GM21360 (cell line): ENCODE measurements at regions not wholly inside any gene's neighbourhood (a gene's known extent, or its start where the extent isn't known, plus 50 kb on each side); places are given as distances from the start of the nearest gene placed in this dataset.

Experiments
- ATAC-seq: cut with Tn5 transposase; IDR thresholded peaks from one replicate; pipeline ENCODE4 v1.9.1; 2021; ENCODE audit warnings: mild to moderate bottlenecking, moderate library complexity; ENCODE audit not compliant: unreplicated experiment

DNA sequence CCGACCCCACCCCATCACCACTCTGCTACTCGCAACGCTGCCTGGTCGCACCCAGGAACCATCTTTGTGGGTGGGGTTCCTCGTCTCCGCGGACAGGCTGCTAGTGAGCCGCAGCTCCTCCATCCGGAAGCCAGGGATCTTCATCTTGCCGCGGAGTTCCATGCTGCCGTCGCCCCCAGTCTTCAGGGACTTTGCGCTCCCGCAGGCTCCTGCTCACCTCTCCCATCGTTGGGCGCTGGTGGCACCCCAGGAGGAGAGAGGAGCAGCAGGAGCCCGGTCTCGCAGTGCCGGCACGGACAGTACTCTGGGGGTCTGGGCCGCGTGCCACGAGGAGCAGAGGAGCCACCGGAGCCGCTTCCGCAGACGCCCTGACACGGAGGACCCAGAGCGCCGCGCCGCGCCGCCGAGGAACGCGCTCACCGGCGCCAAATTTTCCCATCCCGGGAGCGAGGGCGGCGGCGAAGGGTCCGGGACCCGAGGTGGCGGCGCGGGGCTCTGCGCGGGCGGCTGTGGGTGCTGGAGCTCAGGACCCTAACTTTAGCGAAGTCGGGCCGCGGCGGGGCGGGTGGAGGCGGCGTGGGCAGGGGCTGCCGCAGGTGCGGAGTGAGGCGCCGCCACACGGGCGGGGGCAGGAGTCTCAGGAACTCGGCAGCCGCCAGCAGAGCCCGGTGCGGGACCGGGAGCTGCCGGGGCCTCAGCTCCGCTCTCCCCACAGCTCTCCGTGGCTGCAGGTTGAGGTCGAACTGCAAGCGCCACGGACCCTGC lies 750.1 kb upstream of the SORCS1 start:
- ATAC-seq: no peak

GRCh38 chr10:107913317-107914294 lies 749.1 kb upstream of the SORCS1 start:
- no peak for ATAC-seq

GRCh38 chr10:107901076-107901475 lies 736.6 kb upstream of the SORCS1 start:
- no peak for ATAC-seq

DNA sequence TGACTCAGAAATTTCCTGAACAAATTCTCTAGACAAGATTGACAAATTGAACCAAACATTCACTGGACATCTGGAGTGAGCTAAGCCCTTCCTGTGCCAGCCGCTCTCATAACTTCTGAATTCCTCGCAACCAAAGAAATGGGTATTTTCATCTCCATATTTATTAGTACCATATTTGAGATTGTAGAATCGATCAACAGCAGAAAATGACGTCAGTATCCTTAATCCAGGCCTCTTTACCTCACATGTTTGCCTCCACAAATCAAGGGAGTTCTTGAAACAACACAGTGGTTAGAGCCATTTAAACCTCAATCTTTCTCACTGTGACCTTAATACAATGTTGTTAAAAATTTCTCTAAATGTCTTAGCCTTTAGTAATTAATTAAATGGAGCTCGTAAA lies 735.6 kb upstream of the SORCS1 start:
- ATAC-seq: no peak

GRCh38 chr10:107899502-107900062 lies 735.1 kb upstream of the SORCS1 start:
- no peak for ATAC-seq

GRCh38 chr10:107899075-107899474 lies 734.6 kb upstream of the SORCS1 start:
- ATAC-seq: no peak

DNA sequence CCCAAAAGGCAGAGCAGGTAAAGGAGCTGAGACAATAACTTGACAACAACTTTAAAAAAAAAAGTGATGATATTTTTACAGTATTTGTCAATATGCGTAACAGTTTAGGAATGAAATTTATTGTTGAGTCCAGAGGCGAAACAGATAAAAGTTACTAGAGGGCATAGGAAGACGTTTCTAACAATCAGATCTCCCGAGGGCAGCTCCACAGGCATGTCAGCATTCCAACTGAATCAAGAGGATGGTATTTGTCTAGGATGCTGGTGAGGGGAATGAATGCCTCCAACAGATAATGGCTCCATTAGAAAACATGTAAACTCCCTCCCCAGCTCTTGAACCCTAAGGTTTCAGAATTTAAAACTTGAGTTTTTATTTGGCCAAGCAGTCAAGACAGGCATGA lies 733.9 kb upstream of the SORCS1 start:
- no peak for ATAC-seq

- no peak for ATAC-seq
Observed at GRCh38 chr10:107894516-107894915, 730.0 kb upstream of the SORCS1 start.

DNA sequence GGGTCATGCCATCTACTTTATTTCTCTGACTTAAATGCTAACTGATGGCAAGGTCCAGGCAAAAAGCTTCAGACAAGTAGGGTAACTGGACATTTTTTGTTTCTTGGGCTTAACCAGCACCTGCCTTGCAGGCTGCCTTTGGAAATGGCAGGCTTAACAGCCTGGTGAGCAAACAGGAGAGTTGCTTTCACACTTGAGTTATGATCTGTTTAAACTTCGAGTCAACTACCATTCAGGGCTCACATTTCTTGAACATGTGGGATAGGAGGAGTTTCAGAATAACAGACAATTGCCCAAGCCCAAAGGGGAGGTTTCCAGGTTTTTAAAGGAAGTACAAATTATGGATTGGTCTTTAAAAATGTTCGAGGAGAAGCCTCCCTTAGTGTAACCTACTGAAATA lies 724.6 kb upstream of the SORCS1 start:
- ATAC-seq: no peak

- ATAC-seq: no peak
Observed at GRCh38 chr10:107880185-107880584, 715.7 kb upstream of the SORCS1 start.

- no peak for ATAC-seq
Observed at GRCh38 chr10:107873007-107873406, 708.5 kb upstream of the SORCS1 start.

DNA sequence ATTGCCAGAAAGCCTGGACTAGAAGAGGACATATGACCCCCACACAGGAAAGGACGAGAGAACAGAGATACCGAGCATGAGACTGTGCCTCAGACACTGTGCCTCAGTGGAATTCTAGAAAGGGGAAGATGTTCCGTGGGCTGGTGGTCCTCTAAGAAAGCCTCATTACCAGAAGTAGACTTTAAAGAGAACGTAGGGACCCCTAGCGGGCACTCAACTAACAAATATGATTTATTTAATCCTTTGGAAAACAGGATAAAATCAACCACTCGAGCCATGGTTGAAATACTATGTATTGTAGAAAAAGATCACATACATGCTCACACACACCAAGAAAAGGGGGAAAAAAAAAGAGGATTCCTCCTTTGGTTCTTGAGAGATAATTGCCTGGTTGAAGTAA lies 701.2 kb upstream of the SORCS1 start:
- no peak for ATAC-seq

- ATAC-seq: no peak
Observed at GRCh38 chr10:107859065-107859464, 694.6 kb upstream of the SORCS1 start.

DNA sequence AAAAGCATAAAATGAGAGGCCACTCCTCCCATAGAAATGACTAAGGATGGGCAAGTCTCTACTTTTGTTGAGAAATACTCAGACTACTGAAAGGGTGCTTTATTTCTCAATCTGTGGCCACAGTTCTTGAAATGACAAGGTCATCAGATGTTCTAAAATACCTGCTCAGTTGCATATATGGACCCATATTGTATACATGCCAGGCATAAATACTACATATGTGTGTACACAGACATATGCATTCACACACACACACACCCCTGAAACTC lies 691.5 kb upstream of the SORCS1 start:
- ATAC-seq: no peak

DNA sequence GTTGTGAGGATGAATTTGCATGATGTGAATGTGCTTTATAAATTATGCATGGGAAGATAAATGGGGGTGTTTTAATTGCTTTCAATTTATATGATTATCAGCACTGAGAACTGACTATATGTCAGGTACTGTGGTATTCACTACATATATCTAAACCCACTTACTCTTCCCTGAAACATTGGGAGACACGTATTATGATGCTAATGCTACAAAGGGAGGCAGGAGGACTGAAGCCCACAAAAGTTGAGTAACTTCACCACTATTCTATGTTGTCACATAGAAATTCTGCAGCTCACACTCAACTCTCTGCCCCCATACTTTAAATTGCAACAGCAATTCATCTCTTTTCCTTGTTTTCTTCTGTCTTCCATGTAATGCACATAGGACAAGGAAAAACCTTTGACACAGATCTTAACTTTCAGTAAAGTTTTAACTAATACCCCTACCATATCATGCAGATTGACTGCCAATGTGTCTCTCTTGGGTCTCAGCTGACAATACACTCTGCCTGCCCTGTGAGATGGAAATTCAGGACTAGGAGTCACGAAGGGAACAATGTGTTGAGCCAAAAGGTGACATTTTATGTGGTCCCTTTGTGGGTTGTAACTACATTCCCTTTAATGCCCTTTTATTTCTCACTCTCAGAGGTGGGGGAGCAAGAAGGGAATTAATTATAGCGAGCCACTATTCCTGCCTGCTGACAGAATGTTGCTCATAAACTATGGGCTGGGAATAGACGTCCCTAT lies 691.0 kb upstream of the SORCS1 start:
- no peak for ATAC-seq

- ATAC-seq: no peak
Observed at GRCh38 chr10:107848726-107849360, 684.3 kb upstream of the SORCS1 start.

DNA sequence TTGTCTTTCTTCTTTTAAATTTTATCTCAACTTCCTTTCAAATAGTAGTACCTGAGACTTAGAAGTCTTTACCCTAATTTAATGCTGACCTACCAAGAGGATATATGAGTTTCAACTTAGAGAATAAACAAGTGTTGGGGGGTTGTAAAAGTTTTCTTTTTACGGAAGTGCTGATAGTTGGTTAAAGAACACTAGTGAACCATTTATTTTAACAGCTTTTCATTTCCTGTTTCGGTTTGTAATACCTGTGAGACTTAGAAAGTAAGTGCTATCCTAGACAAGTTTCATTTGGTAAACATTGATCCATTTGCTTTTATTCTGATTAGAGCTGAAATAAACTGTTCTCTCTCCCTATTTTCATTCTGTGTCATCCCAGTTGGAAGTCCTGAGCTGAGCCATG lies 683.1 kb upstream of the SORCS1 start:
- ATAC-seq: no peak

- ATAC-seq: no peak
Observed at GRCh38 chr10:107834706-107835105, 670.2 kb upstream of the SORCS1 start.

DNA sequence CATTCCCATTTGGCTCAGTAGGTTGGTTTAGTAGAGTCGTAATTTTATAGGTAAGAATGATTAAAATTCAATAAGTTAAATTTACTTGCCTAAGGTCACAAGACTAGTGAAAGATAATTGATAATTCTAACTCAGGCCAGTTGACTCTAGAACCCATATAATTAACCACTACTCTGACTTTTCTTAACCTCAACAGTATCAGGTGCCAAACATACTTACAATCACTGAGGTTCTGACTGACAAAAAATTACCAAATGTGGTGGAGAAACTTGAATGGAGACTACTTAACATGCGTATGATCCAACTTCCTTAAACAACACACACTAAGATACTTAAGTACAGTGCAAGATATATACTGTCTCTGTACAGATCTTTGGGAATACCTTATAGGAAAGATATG lies 667.3 kb upstream of the SORCS1 start:
- ATAC-seq: no peak

DNA sequence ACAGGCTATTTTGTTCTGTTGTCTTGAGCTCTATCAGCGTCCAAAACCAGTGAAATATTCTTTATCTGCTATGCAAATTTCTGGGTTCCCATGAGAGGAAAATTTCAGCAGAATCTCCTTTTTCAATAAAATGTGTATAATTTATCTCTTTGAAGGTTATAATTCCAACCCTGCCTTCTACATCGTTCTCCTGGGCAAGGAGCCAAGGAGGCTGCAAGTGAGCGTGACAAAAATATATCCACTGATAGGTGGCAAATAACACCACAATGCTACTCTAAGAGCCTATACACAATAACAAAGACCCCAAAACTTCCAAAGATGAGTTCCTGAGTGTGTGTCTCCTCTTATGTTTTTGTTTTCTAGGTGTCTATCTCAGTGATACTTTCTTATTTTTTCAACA lies 664.7 kb upstream of the SORCS1 start:
- ATAC-seq: no peak

DNA sequence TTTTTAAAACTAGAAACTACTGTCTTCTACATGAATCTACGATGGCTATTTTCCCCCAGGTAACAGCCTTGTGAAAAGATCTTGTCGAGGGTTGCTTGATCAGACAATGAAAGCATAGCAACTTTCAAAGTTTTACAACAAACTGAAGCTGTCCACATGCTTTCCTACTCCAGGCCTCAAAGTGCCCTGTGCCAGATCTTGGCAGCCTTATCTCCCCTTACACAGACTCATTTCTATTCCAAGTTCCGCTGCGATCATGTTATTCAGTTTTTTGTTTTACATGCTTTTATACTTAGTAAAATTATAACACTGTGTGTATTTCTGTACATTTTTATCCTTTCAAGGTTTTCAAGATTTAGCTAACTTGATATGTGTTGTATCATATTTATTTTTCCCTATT lies 661.7 kb upstream of the SORCS1 start:
- ATAC-seq: no peak
